Neural crest cell (in vitro differentiated cells): ENCODE measurements at regions not wholly inside any gene's neighbourhood (a gene's known extent, or its start where the extent isn't known, plus 50 kb on each side); places are given as distances from the start of the nearest gene placed in this dataset.

Experiments used
- DNase-seq: peaks from one replicate; pipeline ENCODE4 v3.0.0; 2021; ENCODE audit warnings: low read depth, mixed read lengths, low spot score
- H3K27ac Mint-ChIP-seq: one replicate; pipeline ENCODE4 v1.8.0; 2021; ENCODE audit warnings: mild to moderate bottlenecking, mixed read lengths; ENCODE audit not compliant: unreplicated experiment
- H3K27me3 Mint-ChIP-seq: 2 replicates; pipeline ENCODE4 v1.8.0; 2021; ENCODE audit warnings: low read depth, mild to moderate bottlenecking, mixed read lengths
- H3K36me3 Mint-ChIP-seq: 2 replicates; pipeline ENCODE4 v1.8.0; 2021; ENCODE audit warnings: low read depth, mild to moderate bottlenecking, mixed read lengths
- H3K4me1 Mint-ChIP-seq: 2 replicates; pipeline ENCODE4 v1.8.0; 2021; ENCODE audit warnings: mixed read lengths
- H3K4me3 Mint-ChIP-seq: one replicate; pipeline ENCODE4 v1.8.0; 2021; ENCODE audit warnings: mild to moderate bottlenecking, mixed read lengths
- H3K9me3 Mint-ChIP-seq: 2 replicates; pipeline ENCODE4 v1.8.0; 2021; ENCODE audit warnings: mixed read lengths
- CTCF ChIP-seq: fragments of 200-600 bp; sonication (generic); conservative IDR thresholded peaks from 2 replicates; pipeline ENCODE4 v1.5.0; 2021; ENCODE audit warnings: antibody characterized with exemption, mild to moderate bottlenecking

DNA sequence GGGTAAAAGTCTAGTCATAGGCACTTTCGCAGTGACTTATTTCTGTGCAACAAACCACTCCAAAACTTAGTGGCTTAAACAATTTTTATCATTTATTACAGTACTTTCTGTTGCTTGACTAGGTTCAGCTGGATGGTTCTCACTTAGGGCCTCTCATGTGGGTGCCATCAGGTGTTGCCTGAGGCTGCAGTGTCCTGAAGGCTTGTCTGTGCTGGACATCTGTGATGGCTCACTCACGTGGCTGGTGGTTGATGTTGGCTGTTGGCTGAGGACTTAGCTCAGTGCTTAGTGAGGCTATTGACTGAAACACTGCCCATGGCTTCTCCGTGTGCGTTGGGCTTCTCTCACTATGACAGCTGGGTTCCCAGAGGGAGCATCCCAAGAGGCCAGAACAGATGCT lies 81.4 kb upstream of the GCFC2 start:
- H3K27me3 Mint-ChIP-seq = no peaks in the 10 kb centered on the region
- no peaks in the 10 kb centered on the region for H3K9me3 Mint-ChIP-seq
- TF ChIP-seq CTCF = no peak
- peaks cover 21% of the 10 kb centered on the region for H3K4me1 Mint-ChIP-seq
- H3K27ac Mint-ChIP-seq = no peak overlapping the region
- no peak for DNase-seq
- H3K4me3 Mint-ChIP-seq = no peak overlapping the region
- H3K36me3 Mint-ChIP-seq = no peaks in the 10 kb centered on the region

DNA sequence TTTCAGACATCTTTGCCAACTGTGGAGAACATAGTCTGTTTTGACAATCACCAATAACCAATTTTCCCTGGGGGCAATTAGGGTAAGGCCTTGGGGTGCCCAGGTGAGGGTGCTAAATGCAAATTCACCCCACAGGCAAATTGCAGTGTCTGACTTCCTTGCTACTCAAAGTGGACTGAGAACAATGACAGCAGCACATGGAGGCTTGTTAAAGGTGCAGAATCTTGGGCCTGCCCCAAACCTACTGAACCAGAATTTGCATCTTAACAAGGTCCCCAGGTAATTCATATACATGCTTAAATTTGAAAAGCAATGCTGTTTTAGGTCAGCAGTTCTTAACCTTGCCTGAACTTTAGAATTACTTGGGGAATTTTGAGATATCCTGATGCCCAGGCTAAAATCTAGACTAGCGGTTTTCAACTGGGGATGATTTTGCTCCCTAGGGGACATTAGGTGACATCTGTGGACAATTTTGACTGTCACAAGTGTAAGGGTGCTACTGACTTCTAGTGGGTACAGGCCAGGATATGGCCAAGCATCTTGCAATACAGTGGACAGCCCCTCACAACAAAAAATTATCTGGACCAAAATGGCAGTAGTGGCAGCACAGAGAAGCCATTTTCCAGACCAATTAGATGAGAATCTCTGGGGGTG lies 80.2 kb upstream of the GCFC2 start:
- DNase-seq = no peak
- H3K27ac Mint-ChIP-seq = no peak overlapping the region
- no peaks in the 10 kb centered on the region for H3K27me3 Mint-ChIP-seq
- H3K9me3 Mint-ChIP-seq = no peaks in the 10 kb centered on the region
- TF ChIP-seq CTCF = no peak
- peaks cover 21% of the 10 kb centered on the region for H3K4me1 Mint-ChIP-seq
- H3K4me3 Mint-ChIP-seq = no peak overlapping the region
- H3K36me3 Mint-ChIP-seq = no peaks in the 10 kb centered on the region

DNA sequence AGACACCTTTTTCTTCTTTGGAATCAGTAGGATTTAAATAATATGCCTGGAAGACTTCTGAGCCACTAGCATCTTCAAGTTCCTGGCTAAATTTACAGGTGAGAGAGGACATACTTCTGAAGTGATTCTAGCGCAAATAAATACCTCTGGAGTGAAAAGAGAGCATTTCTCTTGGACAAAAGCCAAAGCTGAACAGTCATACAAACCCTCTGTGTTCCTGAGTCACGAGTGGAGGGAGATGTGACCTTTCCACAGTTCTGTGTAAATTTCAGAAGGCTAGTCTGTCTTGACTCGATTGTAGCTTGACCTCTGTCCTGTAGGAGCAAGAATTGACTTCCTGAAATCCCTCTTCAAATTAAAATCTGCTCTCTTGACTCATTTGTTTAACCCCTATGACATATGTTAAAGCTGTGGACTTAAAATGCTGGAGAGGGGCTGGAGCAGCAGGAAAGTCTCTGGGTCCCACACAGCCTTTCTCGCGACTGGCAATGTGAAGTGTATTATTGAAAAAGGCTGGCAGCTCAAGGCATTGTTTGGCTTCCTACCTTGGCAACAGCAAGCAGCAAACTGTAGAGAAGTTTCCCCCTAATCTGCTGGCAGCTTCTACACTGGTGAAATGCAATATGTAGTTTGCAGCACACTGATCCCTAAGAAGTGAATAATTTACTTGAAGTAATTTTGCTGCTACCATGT lies 79.6 kb upstream of the GCFC2 start:
- Mint-ChIP-seq H3K27me3 (no peaks in the 10 kb centered on the region), H3K9me3 (no peaks in the 10 kb centered on the region), H3K4me3 (no peak overlapping the region), H3K36me3 (no peaks in the 10 kb centered on the region), H3K27ac (peak overlapping the region; percentile 44), H3K4me1 (peaks cover 21% of the 10 kb centered on the region)
- no peak for DNase-seq
- no peak for TF ChIP-seq CTCF

DNA sequence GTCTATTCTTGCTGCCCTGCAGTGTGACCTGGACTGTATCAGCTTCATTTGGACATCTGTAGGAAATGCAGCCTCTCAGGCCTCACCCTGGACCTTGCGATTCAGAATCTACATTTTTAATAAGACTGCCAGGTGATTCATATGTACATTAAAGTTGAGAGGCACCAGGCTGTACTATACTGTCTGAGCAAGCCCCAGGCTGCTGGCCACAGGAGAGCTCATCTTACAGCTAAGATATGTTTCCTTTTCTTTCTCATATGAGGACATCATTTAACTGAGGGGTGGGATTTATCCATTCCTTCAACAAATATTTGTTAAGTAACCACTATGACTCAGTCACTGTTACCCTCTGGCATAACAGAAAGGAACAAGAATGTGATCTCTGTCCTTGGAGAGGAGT lies 78.2 kb upstream of the GCFC2 start:
- no peak overlapping the region for H3K27ac Mint-ChIP-seq
- no peak for DNase-seq
- H3K27me3 Mint-ChIP-seq = no peaks in the 10 kb centered on the region
- no peak overlapping the region for H3K4me3 Mint-ChIP-seq
- no peak for TF ChIP-seq CTCF
- H3K4me1 Mint-ChIP-seq = peaks cover 21% of the 10 kb centered on the region
- no peaks in the 10 kb centered on the region for H3K36me3 Mint-ChIP-seq
- no peaks in the 10 kb centered on the region for H3K9me3 Mint-ChIP-seq

- H3K4me1 Mint-ChIP-seq = peaks cover 21% of the 10 kb centered on the region
- H3K9me3 Mint-ChIP-seq = no peaks in the 10 kb centered on the region
- no peak overlapping the region for H3K4me3 Mint-ChIP-seq
- no peaks in the 10 kb centered on the region for H3K27me3 Mint-ChIP-seq
- no peak for DNase-seq
- TF ChIP-seq CTCF = no peak
- H3K36me3 Mint-ChIP-seq = no peaks in the 10 kb centered on the region
- H3K27ac Mint-ChIP-seq = peak overlapping the region; percentile 66
Observed at GRCh38 chr2:75788154-75788553, 77.4 kb upstream of the GCFC2 start.
